ENCODE measurements at regions not wholly inside any gene's neighbourhood (a gene's known extent, or its start where the extent isn't known, plus 50 kb on each side); places are given as distances from the start of the nearest gene placed in this dataset.
A peak's percentile ranks its signal among the peaks of the same experiment; 100 is the strongest.

- Mint-ChIP-seq H3K4me1 (peaks cover 0 to 1% (median 0%) of the 10 kb centered on the region in 3 donors), H3K36me3 (no peaks in the 10 kb centered on the region), H3K9me3 (peaks cover 0 to 1% (median 0%) of the 10 kb centered on the region in 3 donors), H3K27ac (no peak overlapping the region), H3K27me3 (no peaks in the 10 kb centered on the region), H3K4me3 (no peak overlapping the region)
Observed at GRCh38 chr2:240293557-240294461, 141.7 kb upstream of the GPC1 start.

GRCh38 chr2:240294514-240294913 lies 140.9 kb upstream of the GPC1 start:
- H3K27ac Mint-ChIP-seq = no peak overlapping the region
- H3K4me3 Mint-ChIP-seq = no peak overlapping the region
- no peaks in the 10 kb centered on the region for H3K27me3 Mint-ChIP-seq
- H3K36me3 Mint-ChIP-seq = no peaks in the 10 kb centered on the region
- H3K9me3 Mint-ChIP-seq = peaks cover 0 to 1% (median 0%) of the 10 kb centered on the region in 3 donors
- H3K4me1 Mint-ChIP-seq = peaks cover 0 to 1% (median 0%) of the 10 kb centered on the region in 3 donors

- Mint-ChIP-seq H3K27ac (no peak overlapping the region), H3K4me1 (peaks cover 0 to 1% (median 0%) of the 10 kb centered on the region in 3 donors), H3K36me3 (no peaks in the 10 kb centered on the region), H3K9me3 (peaks cover 0 to 1% (median 0%) of the 10 kb centered on the region in 3 donors), H3K27me3 (no peaks in the 10 kb centered on the region), H3K4me3 (no peak overlapping the region)
Observed at GRCh38 chr2:240295256-240296103, 140.0 kb upstream of the GPC1 start.

- no peak overlapping the region for H3K27ac Mint-ChIP-seq
- H3K9me3 Mint-ChIP-seq = peaks cover 0 to 1% (median 0%) of the 10 kb centered on the region in 3 donors
- no peak overlapping the region for H3K4me3 Mint-ChIP-seq
- peaks cover 0 to 1% (median 0%) of the 10 kb centered on the region in 3 donors for H3K4me1 Mint-ChIP-seq
- no peaks in the 10 kb centered on the region for H3K36me3 Mint-ChIP-seq
- peaks cover 3% of the 10 kb centered on the region for H3K27me3 Mint-ChIP-seq
Observed at GRCh38 chr2:240296104-240296406, 139.4 kb upstream of the GPC1 start.

- H3K27ac Mint-ChIP-seq = no peak overlapping the region
- peaks cover 0 to 1% (median 0%) of the 10 kb centered on the region in 3 donors for H3K9me3 Mint-ChIP-seq
- no peaks in the 10 kb centered on the region for H3K4me1 Mint-ChIP-seq
- H3K27me3 Mint-ChIP-seq = peaks cover 4% of the 10 kb centered on the region
- H3K4me3 Mint-ChIP-seq = no peak overlapping the region
- H3K36me3 Mint-ChIP-seq = no peaks in the 10 kb centered on the region
Observed at GRCh38 chr2:240296476-240297255, 138.8 kb upstream of the GPC1 start.

GRCh38 chr2:240297256-240298116 lies 138.0 kb upstream of the GPC1 start:
- Mint-ChIP-seq H3K4me3 (no peak overlapping the region), H3K9me3 (peaks cover 0 to 1% (median 0%) of the 10 kb centered on the region in 3 donors), H3K4me1 (no peaks in the 10 kb centered on the region), H3K36me3 (no peaks in the 10 kb centered on the region), H3K27ac (no peak overlapping the region), H3K27me3 (peaks cover 6% of the 10 kb centered on the region)

- Mint-ChIP-seq H3K4me1 (no peaks in the 10 kb centered on the region), H3K27ac (peak overlapping the region in 1 of 3 donors; percentile 14), H3K36me3 (no peaks in the 10 kb centered on the region), H3K4me3 (no peak overlapping the region), H3K27me3 (peaks cover 6% of the 10 kb centered on the region), H3K9me3 (peaks cover 0 to 1% (median 0%) of the 10 kb centered on the region in 3 donors)
Observed at GRCh38 chr2:240298117-240298790, 137.2 kb upstream of the GPC1 start.

GRCh38 chr2:240298803-240299709 lies 136.4 kb upstream of the GPC1 start:
- H3K9me3 Mint-ChIP-seq = peaks cover 0 to 1% (median 0%) of the 10 kb centered on the region in 3 donors
- no peak overlapping the region for H3K4me3 Mint-ChIP-seq
- H3K27ac Mint-ChIP-seq = peak overlapping the region in 1 of 3 donors; percentile 14
- no peaks in the 10 kb centered on the region for H3K4me1 Mint-ChIP-seq
- no peaks in the 10 kb centered on the region for H3K36me3 Mint-ChIP-seq
- peaks cover 8% of the 10 kb centered on the region for H3K27me3 Mint-ChIP-seq

GRCh38 chr2:240299710-240300068 lies 135.8 kb upstream of the GPC1 start:
- H3K9me3 Mint-ChIP-seq = peaks cover 0 to 1% (median 0%) of the 10 kb centered on the region in 3 donors
- H3K27me3 Mint-ChIP-seq = peaks cover 10% of the 10 kb centered on the region
- H3K4me3 Mint-ChIP-seq = no peak overlapping the region
- H3K36me3 Mint-ChIP-seq = no peaks in the 10 kb centered on the region
- H3K4me1 Mint-ChIP-seq = no peaks in the 10 kb centered on the region
- no peak overlapping the region for H3K27ac Mint-ChIP-seq

- H3K27me3 Mint-ChIP-seq = peaks cover 10% of the 10 kb centered on the region
- peaks cover 0 to 1% (median 0%) of the 10 kb centered on the region in 3 donors for H3K9me3 Mint-ChIP-seq
- no peak overlapping the region for H3K27ac Mint-ChIP-seq
- no peaks in the 10 kb centered on the region for H3K4me1 Mint-ChIP-seq
- no peaks in the 10 kb centered on the region for H3K36me3 Mint-ChIP-seq
- no peak overlapping the region for H3K4me3 Mint-ChIP-seq
Observed at GRCh38 chr2:240300261-240300821, 135.1 kb upstream of the GPC1 start.

GRCh38 chr2:240300840-240301239 lies 134.6 kb upstream of the GPC1 start:
- no peaks in the 10 kb centered on the region for H3K4me1 Mint-ChIP-seq
- peaks cover 0 to 1% (median 0%) of the 10 kb centered on the region in 3 donors for H3K9me3 Mint-ChIP-seq
- H3K4me3 Mint-ChIP-seq = no peak overlapping the region
- peaks cover 10% of the 10 kb centered on the region for H3K27me3 Mint-ChIP-seq
- H3K36me3 Mint-ChIP-seq = no peaks in the 10 kb centered on the region
- no peak overlapping the region for H3K27ac Mint-ChIP-seq

- H3K9me3 Mint-ChIP-seq = no peaks in the 10 kb centered on the region
- no peaks in the 10 kb centered on the region for H3K36me3 Mint-ChIP-seq
- H3K4me3 Mint-ChIP-seq = peak overlapping the region in 1 of 4 donors; percentile 39
- no peak overlapping the region for H3K27ac Mint-ChIP-seq
- peaks cover 10% of the 10 kb centered on the region for H3K27me3 Mint-ChIP-seq
- no peaks in the 10 kb centered on the region for H3K4me1 Mint-ChIP-seq
Observed at GRCh38 chr2:240301256-240301795, 134.1 kb upstream of the GPC1 start.
